ENCODE measurements at regions not wholly inside any gene's neighbourhood (a gene's known extent, or its start where the extent isn't known, plus 50 kb on each side); places are given as distances from the start of the nearest gene placed in this dataset.

DNA sequence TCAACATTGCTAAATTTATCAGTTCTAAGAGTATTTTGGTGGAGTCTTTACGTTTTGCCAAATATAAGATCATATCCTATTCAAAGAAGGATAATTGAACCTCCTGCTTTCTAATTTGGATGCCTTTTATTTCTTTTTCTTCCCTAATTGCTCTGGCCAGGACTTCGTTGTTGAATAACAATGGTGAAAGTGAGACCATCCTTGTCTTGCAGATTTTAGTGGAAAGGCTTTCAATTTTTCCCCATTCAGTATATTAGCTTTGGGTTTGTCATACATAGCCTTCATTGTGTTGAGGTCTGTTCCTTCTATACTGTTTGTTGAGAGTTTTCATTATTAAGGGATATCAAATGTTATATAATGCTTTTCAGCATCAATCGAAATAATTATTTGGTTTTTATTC is 1974.2 kb upstream of the ACO1 start:
- Histone ChIP-seq H3K4me1 (ENCODE audit: insufficient read depth, low read length) (no peaks in the 10 kb centered on the region), H3K36me3 (ENCODE audit: insufficient read depth, low read length) (no peaks in the 10 kb centered on the region), H3K27ac (ENCODE audit: low read depth, low read length) (no peak overlapping the region), H3K27me3 (ENCODE audit: insufficient read depth, low read length) (no peaks in the 10 kb centered on the region), H3K4me3 (ENCODE audit: low read length in 2 of 2) (no peak overlapping the region), H3K9me3 (ENCODE audit: control insufficient read depth in 1 of 2, low read length in 2 of 2) (peaks cover 0 to 3% of the 10 kb centered on the region in 2 donors)
- Mint-ChIP-seq H3K4me1 (no peaks in the 10 kb centered on the region), H3K27me3 (no peaks in the 10 kb centered on the region), H3K4me3 (no peak overlapping the region), H3K9me3 (peaks cover 3 to 29% (median 17%) of the 10 kb centered on the region in 8 donors), H3K27ac (no peak overlapping the region), H3K36me3 (no peaks in the 10 kb centered on the region)
- no peak for DNase-seq
- POLR2A ChIA-PET (ENCODE audit: partially characterized antibody): no interaction called here
- intact Hi-C loops (cut with micrococcal nuclease): no loop called here
- CTCF ChIA-PET (ENCODE audit: partially characterized antibody): no interaction called here

DNA sequence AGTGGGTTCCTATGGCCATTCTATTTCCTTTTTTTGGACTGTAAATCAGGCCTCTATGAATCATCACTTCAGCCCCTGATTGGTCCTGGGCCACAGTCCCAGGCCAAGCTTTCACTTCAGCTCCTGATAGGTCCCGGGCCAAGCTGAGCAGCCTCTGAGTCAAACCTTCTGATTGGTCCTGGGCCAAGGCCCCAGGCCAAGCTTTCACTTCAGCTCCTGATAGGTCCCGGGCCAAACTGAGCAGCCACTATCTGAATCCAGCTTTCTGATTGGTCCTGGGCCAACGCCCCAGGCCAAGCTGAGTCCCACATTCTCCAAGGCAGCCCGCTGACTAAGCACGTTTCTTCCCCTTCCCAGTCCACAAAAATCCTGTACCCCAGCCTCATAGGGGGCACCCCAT is 1972.9 kb upstream of the ACO1 start:
- Histone ChIP-seq H3K27ac (ENCODE audit: low read depth, low read length) (no peak overlapping the region), H3K4me3 (ENCODE audit: low read length in 2 of 2) (no peak overlapping the region), H3K9me3 (ENCODE audit: control insufficient read depth in 1 of 2, low read length in 2 of 2) (peaks cover 0 to 3% of the 10 kb centered on the region in 2 donors), H3K4me1 (ENCODE audit: insufficient read depth, low read length) (no peaks in the 10 kb centered on the region), H3K27me3 (ENCODE audit: insufficient read depth, low read length) (no peaks in the 10 kb centered on the region), H3K36me3 (ENCODE audit: insufficient read depth, low read length) (no peaks in the 10 kb centered on the region)
- H3K9me3 Mint-ChIP-seq: peaks cover 3 to 36% (median 17%) of the 10 kb centered on the region in 8 donors
- ChIA-PET POLR2A (ENCODE audit: partially characterized antibody) (no interaction called here), CTCF (ENCODE audit: partially characterized antibody) (interaction anchor here (1.4 kb wide), 1 partner anchor 10 kb away, joined by 3 read pairs; no protein-coding TSS in a partner anchor)
- intact Hi-C loops (cut with micrococcal nuclease): no loop called here
- DNase-seq: no peak
- no peaks in the 10 kb centered on the region for H3K4me1 Mint-ChIP-seq
- H3K27me3 Mint-ChIP-seq: no peaks in the 10 kb centered on the region
- no peaks in the 10 kb centered on the region for H3K36me3 Mint-ChIP-seq
- no peak overlapping the region for H3K27ac Mint-ChIP-seq
- H3K4me3 Mint-ChIP-seq: no peak overlapping the region

DNA sequence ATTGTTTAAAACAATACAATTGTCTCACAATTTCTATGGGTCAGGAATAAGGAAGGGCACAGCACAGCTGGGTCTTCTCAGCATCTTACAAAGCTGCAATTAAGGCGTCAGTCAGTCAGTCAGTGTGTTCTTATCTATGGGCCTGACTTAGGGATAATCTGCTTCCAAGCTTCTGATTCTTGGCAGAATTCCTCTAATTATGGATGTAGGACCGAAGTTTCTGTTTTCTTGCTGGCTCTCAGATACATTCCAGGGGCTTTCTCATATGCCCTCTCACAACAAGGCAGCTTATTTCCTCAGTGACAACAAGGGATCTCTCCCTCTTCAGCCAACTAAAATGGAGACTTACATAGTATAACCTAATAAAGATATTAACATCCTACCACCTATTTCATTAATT is 1925.3 kb upstream of the ACO1 start:
- Histone ChIP-seq H3K9me3 (ENCODE audit: control insufficient read depth in 1 of 2, low read length in 2 of 2) (no peaks in the 10 kb centered on the region), H3K27me3 (ENCODE audit: insufficient read depth, low read length) (no peaks in the 10 kb centered on the region), H3K27ac (ENCODE audit: low read depth, low read length) (no peak overlapping the region), H3K4me3 (ENCODE audit: low read length in 2 of 2) (no peak overlapping the region), H3K4me1 (ENCODE audit: insufficient read depth, low read length) (no peaks in the 10 kb centered on the region), H3K36me3 (ENCODE audit: insufficient read depth, low read length) (no peaks in the 10 kb centered on the region)
- no peak overlapping the region for H3K4me3 Mint-ChIP-seq
- no peaks in the 10 kb centered on the region for H3K27me3 Mint-ChIP-seq
- H3K36me3 Mint-ChIP-seq: no peaks in the 10 kb centered on the region
- no peaks in the 10 kb centered on the region for H3K4me1 Mint-ChIP-seq
- ChIA-PET POLR2A (ENCODE audit: partially characterized antibody) (no interaction called here), CTCF (ENCODE audit: partially characterized antibody) (no interaction called here)
- intact Hi-C loops (cut with micrococcal nuclease): no loop called here
- no peak for DNase-seq
- no peak overlapping the region for H3K27ac Mint-ChIP-seq
- H3K9me3 Mint-ChIP-seq: peaks cover 0 to 5% (median 0%) of the 10 kb centered on the region in 8 donors

DNA sequence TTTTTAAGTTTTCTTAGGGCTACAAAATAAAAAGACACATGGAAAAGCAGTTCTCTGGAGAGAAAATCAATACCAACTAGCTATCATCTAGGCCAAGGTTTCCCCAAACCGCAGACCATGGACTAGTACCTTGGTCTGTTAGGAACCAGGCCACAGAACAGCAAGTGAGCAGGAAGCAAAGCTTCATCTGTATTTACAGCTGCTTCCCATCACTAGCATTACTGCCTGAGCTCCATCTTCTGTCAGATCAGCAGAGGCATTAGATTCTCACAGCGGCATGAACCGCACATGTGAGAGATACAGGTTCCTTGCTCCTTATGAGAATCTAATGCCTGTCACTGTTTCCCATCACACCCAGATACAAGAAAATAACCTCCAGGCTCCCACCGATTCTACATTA is 1907.6 kb upstream of the ACO1 start:
- no peaks in the 10 kb centered on the region for H3K4me1 Mint-ChIP-seq
- Histone ChIP-seq H3K4me1 (ENCODE audit: insufficient read depth, low read length) (no peaks in the 10 kb centered on the region), H3K4me3 (ENCODE audit: low read length in 2 of 2) (no peak overlapping the region), H3K36me3 (ENCODE audit: insufficient read depth, low read length) (no peaks in the 10 kb centered on the region), H3K9me3 (ENCODE audit: control insufficient read depth in 1 of 2, low read length in 2 of 2) (no peaks in the 10 kb centered on the region), H3K27ac (ENCODE audit: low read depth, low read length) (no peak overlapping the region), H3K27me3 (ENCODE audit: insufficient read depth, low read length) (no peaks in the 10 kb centered on the region)
- H3K9me3 Mint-ChIP-seq: peaks cover 0 to 6% (median 0%) of the 10 kb centered on the region in 8 donors
- H3K4me3 Mint-ChIP-seq: no peak overlapping the region
- intact Hi-C loops (cut with micrococcal nuclease): no loop called here
- no peaks in the 10 kb centered on the region for H3K27me3 Mint-ChIP-seq
- ChIA-PET CTCF (ENCODE audit: partially characterized antibody) (no interaction called here), POLR2A (ENCODE audit: partially characterized antibody) (no interaction called here)
- DNase-seq: no peak
- no peak overlapping the region for H3K27ac Mint-ChIP-seq
- no peaks in the 10 kb centered on the region for H3K36me3 Mint-ChIP-seq

DNA sequence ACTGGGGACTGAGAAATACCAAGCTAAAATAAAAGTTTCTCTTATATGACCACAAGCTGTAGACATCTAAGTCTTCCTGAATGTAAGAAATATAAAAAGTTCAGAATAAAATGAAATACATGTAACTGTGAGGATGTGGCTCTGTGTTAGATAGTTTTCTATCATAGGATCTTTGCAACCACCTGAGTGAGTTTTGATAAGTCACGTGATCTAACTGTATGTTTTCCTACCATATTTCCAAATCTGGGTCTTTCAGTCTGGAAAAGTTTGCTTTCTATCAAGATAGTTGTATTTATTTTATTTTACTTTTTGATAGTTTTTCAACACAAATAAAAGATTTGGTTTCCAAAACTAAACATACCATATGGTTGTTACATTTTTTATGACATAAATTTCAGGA is 1905.8 kb upstream of the ACO1 start:
- intact Hi-C loops (cut with micrococcal nuclease): no loop called here
- Mint-ChIP-seq H3K4me3 (no peak overlapping the region), H3K27ac (no peak overlapping the region), H3K36me3 (no peaks in the 10 kb centered on the region), H3K4me1 (no peaks in the 10 kb centered on the region), H3K27me3 (no peaks in the 10 kb centered on the region), H3K9me3 (peaks cover 0 to 6% (median 0%) of the 10 kb centered on the region in 8 donors)
- Histone ChIP-seq H3K27me3 (ENCODE audit: insufficient read depth, low read length) (no peaks in the 10 kb centered on the region), H3K4me3 (ENCODE audit: low read length in 2 of 2) (no peak overlapping the region), H3K27ac (ENCODE audit: low read depth, low read length) (no peak overlapping the region), H3K4me1 (ENCODE audit: insufficient read depth, low read length) (no peaks in the 10 kb centered on the region), H3K9me3 (ENCODE audit: control insufficient read depth in 1 of 2, low read length in 2 of 2) (no peaks in the 10 kb centered on the region), H3K36me3 (ENCODE audit: insufficient read depth, low read length) (no peaks in the 10 kb centered on the region)
- ChIA-PET POLR2A (ENCODE audit: partially characterized antibody) (no interaction called here), CTCF (ENCODE audit: partially characterized antibody) (no interaction called here)
- DNase-seq: no peak

DNA sequence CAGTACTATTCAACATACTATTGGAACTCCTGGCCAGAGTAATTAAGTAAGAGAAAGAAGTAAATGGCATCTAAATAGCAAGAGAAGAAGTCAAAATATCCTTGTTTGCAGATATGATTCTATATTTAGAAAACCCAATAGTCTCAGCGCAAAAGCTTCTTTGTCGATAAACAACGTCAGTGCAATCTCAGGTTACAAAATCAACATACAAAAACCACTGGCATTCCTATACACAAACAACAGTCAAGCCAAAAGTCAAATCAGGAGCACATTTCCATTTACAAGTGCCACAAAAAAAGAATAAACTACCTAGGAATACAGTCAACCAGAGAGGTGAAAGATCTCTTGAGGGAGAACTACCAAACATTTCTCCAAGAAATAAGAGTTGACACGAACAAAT is 1901.9 kb upstream of the ACO1 start:
- H3K4me1 ChIP-seq (ENCODE audit: insufficient read depth, low read length): no peaks in the 10 kb centered on the region
- no peak overlapping the region for H3K27ac Mint-ChIP-seq
- no peak overlapping the region for H3K4me3 ChIP-seq (ENCODE audit: low read length in 2 of 2)
- ChIA-PET POLR2A (ENCODE audit: partially characterized antibody) (no interaction called here), CTCF (ENCODE audit: partially characterized antibody) (no interaction called here)
- H3K9me3 Mint-ChIP-seq: peaks cover 0 to 6% (median 0%) of the 10 kb centered on the region in 8 donors
- H3K36me3 ChIP-seq (ENCODE audit: insufficient read depth, low read length): no peaks in the 10 kb centered on the region
- no peaks in the 10 kb centered on the region for H3K4me1 Mint-ChIP-seq
- no peak overlapping the region for H3K27ac ChIP-seq (ENCODE audit: low read depth, low read length)
- no peak overlapping the region for H3K4me3 Mint-ChIP-seq
- no peak for DNase-seq
- intact Hi-C loops (cut with micrococcal nuclease): no loop called here
- H3K27me3 Mint-ChIP-seq: no peaks in the 10 kb centered on the region
- no peaks in the 10 kb centered on the region for H3K27me3 ChIP-seq (ENCODE audit: insufficient read depth, low read length)
- no peaks in the 10 kb centered on the region for H3K36me3 Mint-ChIP-seq
- H3K9me3 ChIP-seq (ENCODE audit: control insufficient read depth in 1 of 2, low read length in 2 of 2): no peaks in the 10 kb centered on the region

DNA sequence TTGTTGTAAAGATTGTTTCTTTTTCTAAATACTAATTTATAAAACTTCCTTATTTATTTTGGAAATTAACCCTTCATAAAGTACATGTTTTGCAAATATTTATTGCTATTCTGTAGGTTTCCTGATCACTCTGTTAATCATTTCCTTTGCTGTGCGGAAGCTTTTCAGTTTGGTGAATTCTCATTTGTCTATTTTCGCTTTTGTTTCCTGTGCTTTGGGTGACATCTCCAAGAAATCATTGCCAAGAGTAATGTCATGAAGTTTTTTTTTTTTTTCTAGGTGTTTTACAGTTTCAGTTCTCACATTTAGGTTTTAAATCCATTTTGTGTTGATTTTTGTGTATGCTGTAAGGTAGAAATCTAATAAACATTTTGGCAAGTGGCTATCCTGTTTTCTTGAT is 1899.8 kb upstream of the ACO1 start:
- H3K9me3 ChIP-seq (ENCODE audit: control insufficient read depth in 1 of 2, low read length in 2 of 2): no peaks in the 10 kb centered on the region

DNA sequence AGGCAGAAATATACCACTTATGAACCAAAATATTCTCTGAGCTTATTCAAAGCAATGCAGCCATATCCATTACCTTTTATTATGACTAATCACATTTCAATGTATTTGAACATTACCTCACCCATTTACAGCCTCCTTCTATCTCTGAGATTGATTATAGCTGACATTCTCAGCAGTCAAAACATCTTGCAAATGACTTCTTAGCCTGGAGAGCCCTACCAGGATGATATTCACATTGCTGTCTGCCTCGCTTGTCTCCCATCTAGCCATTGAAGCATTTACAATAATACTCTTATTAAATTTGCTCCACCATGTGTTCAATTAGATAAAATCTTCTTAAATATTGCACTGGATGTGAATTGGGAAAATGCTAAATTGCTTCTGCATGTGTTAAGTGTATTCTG is 1879.9 kb upstream of the ACO1 start:
- Mint-ChIP-seq H3K4me1 (no peaks in the 10 kb centered on the region), H3K27me3 (no peaks in the 10 kb centered on the region), H3K27ac (no peak overlapping the region), H3K9me3 (no peaks in the 10 kb centered on the region), H3K36me3 (no peaks in the 10 kb centered on the region), H3K4me3 (no peak overlapping the region)
- no peak overlapping the region for H3K27ac ChIP-seq (ENCODE audit: low read depth, low read length)
- no peaks in the 10 kb centered on the region for H3K27me3 ChIP-seq (ENCODE audit: insufficient read depth, low read length)
- H3K9me3 ChIP-seq (ENCODE audit: control insufficient read depth in 1 of 2, low read length in 2 of 2): no peaks in the 10 kb centered on the region
- intact Hi-C loops (cut with micrococcal nuclease): no loop called here
- no peaks in the 10 kb centered on the region for H3K36me3 ChIP-seq (ENCODE audit: insufficient read depth, low read length)
- H3K4me1 ChIP-seq (ENCODE audit: insufficient read depth, low read length): no peaks in the 10 kb centered on the region
- ChIA-PET CTCF (ENCODE audit: partially characterized antibody) (no interaction called here), POLR2A (ENCODE audit: partially characterized antibody) (no interaction called here)
- DNase-seq: no peak
- no peak overlapping the region for H3K4me3 ChIP-seq (ENCODE audit: low read length in 2 of 2)

More for the DNA sequence above, 1899.8 kb upstream of the ACO1 start:
- intact Hi-C loops (cut with micrococcal nuclease): no loop called here
- Mint-ChIP-seq H3K4me1 (no peaks in the 10 kb centered on the region), H3K36me3 (no peaks in the 10 kb centered on the region), H3K27ac (no peak overlapping the region), H3K27me3 (no peaks in the 10 kb centered on the region), H3K4me3 (no peak overlapping the region), H3K9me3 (peaks cover 0 to 8% (median 1%) of the 10 kb centered on the region in 8 donors)
- Histone ChIP-seq H3K4me1 (ENCODE audit: insufficient read depth, low read length) (no peaks in the 10 kb centered on the region), H3K4me3 (ENCODE audit: low read length in 2 of 2) (no peak overlapping the region), H3K27ac (ENCODE audit: low read depth, low read length) (no peak overlapping the region), H3K36me3 (ENCODE audit: insufficient read depth, low read length) (no peaks in the 10 kb centered on the region), H3K27me3 (ENCODE audit: insufficient read depth, low read length) (no peaks in the 10 kb centered on the region)
- POLR2A ChIA-PET (ENCODE audit: partially characterized antibody): no interaction called here
- no peak for DNase-seq
- CTCF ChIA-PET (ENCODE audit: partially characterized antibody): no interaction called here

Data from CD4-positive, alpha-beta memory T cell (primary cell).